ENCODE measurements at regions not wholly inside any gene's neighbourhood (a gene's known extent, or its start where the extent isn't known, plus 50 kb on each side); places are given as distances from the start of the nearest gene placed in this dataset.
"Not testable (repeated sequence)": the region's sequence is repeated elsewhere in the genome, so short reads cannot be mapped to it uniquely, and the experiment has no call there.

DNA sequence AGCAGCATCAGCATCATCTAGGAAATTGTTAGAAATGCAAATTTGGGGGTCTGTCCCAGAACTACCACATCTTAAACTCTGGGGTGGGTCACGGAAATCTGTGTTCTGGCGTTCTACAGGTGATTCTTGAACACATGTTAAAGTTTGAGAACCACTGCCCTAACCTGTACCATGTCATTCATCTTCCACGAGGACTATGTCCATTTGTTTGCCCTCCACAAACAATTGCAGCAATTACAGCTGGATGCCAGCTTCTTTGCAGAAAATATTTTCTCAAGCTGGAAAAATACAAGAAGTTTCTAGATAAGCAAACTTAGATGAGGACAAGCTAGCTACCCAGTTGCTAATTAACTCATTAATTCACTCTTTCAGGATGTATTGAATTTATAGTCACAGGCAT, 54.1 kb downstream of the MAFB start:
- no peak for DNase-seq

DNA sequence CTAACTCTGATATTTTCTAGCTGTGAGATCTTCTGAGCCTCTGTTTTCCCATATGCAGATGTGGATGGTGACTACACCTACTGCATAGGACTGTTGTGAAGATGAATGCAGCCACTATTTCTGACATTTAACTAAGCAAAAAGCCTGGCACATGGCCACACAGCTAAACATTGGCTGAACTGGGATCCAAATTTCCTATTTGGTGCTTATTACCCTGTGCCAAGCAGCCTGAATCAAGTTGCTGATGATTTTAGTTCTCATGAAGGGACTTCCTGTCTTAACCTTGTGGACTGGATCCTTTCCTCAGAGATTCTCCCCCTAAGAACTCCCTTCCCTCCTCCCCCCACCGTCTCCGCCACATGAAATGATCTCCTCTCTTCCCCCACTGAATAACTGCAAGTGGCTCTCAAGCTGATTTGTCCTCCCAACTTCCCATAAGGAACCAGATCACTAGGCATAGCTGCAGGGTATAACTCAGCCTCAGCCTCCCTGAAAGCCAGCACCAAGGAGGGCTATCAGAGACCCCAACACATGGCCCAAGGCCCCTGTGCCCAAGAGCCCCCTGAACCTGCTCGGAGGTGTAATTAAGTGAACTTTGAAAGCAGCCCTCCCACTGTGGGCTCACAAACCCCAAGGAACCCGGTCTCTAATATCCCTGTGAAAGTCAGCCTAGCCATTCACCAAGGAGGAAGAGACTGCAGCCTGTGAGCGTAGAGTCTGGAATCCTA, 55.7 kb downstream of the MAFB start:
- DNase-seq: no peak

DNA sequence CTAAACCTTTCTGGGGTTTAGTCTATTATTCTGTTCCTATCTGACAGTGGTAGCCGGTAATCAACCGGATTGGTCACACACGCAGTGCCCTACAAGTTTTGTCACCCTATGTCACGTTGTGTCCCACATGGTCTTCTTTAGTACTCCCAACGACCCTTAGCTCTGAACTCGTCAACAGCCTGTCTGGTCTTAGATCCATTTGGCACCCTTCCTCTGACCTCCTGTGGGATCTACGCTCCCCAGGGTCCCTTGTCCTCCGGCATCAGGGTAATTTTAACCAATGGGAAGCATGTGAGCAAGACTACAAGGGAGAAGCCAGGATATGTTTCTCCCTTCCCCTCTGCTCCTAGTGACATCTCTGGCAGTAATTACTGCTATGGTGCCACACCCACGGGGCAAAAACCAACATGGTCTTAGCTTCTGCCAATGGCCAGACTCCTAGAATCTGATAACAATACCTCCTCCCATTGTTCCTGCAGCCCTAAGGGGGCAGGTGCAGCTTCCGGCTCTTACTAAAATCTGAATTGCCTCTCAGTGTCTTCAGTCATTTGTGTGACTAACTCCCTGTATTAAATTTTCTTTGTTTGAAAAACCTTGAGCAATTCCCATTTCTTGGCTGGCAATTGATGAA, 56.6 kb downstream of the MAFB start:
- DNase-seq: no peak

DNA sequence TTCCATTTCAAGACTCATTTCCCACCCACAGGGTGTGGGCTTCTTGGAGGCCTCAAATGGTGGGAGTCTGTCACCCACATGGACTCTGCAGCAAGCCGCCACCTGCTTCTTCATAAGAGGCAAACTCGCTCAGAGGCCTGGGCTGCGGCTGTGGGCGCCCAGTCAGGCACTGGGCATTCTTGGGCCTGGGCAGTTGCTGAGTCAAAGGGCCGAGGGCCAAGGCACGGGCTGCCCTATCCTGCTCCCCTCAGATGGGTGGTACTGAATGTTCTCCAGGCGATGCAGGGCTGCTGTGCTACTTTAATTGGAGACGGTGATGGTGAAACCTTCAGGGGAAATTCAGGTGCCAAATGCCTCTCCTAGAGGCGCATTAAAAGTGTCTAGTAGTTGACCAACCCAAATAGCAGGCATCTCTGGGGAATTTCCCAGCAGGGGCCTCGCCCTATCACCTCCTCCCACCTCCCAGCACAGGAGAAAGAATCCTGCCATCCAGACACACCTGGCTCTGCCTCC, 57.9 kb downstream of the MAFB start:
- no peak for DNase-seq

DNA sequence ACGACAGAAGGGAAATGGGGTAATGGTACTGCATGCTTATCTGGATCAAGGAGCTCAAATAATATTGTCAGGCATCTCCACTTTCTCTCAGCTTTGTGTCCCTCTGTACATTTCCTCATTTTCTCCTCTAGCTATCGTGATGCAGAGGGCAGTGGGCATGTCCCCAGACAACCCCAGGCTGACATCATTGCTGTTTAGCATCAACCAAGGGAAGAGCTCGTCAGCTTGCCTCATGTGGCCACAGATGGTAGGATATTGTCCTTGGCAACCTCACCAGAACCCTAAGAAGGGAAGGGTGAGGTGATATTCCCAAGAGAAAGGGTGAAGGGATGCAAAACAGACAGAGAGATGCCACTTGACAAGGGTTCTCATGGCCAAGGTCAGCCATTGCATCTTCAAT, 58.3 kb downstream of the MAFB start:
- DNase-seq: no peak

DNA sequence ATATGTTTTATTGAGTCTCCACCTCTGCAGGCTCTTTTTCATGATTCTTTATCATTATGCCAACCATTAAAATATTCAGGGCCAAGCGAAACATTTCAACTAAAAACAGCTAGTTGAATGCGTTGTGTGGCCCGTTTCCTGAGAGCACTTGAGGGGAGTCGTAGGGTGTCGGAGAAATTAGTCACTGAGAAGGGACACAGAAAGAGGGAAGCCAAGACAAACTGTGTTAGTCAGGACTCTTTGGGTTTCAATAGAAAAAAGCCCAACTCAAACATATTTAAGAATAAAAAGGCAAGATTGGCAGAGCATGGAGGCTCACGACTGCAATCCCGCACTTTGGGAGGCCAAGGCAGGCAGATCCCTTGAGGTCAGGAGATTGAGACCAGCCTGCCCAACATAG, 58.9 kb downstream of the MAFB start:
- DNase-seq: no peak

DNA sequence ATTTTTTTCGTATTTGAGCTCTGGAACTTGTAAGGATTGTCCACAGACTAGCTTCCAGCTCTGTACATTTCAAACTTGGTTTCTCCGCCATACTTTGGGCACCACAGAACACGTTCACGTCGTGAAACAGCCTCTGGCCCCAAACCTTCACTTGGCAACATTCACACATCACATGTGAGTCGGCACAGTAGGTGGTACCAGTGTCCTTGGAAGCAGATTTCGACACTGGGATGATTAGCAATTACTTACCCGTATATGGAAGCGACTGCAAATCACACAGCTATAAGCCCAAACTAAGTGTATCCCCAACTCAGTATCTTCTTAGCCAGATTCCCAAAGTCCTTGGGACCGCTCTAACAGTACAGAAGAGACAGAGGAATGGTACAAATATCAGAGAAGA, 60.2 kb downstream of the MAFB start:
- DNase-seq: no peak

DNA sequence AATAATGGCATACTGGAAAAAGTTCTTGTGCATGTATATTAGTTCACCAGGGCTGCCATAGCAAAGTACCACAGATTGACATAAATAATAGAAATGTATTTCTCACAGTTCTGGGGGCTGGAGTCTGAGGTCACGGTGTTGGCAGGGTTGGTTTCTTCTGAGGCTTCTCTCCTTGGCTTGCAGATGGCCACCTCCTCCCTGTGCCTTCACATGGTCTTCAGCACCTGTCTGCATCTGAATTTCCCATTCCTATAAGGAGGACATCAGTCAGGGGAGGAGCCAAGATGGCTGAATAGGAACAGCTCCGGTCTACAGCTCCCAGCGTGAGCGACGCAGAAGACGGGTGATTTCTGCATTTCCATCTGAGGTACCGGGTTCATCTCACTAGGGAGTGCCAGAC, 70.0 kb downstream of the MAFB start:
- DNase-seq: not testable (repeated sequence)

DNA sequence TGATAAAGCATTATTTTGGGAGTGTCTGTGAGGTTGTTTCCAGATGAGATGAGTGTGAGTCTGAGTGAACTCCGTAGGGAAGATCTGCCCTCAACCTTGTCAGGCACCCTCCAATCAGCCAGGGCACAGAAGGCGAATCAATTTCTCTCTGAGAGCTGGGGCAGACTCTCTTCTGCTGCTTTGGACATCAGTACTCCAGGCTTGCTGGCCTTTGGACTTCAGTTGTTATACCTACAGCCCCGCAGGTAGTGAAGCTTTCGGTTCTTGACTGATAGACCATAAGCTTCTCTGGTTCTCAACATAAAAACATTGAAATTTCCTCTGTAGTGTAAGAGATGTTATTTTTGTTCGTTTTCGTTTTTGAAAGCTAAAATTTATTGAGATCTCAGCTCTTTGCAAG, 71.4 kb downstream of the MAFB start:
- no peak for DNase-seq

DNA sequence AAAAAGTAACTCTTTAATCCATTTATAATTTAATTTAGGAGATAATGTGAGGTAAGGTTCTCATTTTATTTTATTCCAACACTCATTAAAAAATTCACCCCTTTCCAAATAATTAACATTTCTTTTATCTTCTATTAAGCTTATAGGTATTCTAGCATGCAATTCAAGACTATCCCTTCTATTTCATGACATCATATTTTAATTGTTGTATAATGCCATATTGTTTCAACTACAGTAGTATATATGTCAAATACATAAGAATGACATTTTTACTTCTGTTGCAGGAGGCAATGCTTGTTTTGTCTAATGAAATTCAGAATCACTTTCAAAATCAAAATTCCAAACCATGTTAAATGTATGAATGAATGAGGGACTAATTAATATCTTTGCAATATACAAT, 76.2 kb downstream of the MAFB start:
- DNase-seq: no peak

DNA sequence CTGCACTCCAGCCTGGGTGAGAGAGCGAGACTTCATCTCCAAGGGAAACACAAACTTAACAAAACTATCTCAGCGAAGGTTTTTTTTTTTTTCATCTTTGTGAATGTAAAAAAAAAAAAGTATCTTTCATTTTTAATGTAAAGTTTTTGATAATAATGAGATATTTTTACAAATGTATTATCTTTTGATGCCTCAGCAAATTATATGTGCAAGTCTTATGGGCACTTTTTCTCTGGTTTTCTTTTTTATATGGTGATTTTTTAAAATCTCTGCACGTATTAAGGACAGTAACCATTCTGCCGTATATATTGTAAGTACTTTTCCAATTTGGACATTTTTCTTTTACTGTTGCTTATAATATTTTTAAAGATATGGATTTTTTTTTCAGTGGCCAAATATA, 76.8 kb downstream of the MAFB start:
- DNase-seq: no peak

DNA sequence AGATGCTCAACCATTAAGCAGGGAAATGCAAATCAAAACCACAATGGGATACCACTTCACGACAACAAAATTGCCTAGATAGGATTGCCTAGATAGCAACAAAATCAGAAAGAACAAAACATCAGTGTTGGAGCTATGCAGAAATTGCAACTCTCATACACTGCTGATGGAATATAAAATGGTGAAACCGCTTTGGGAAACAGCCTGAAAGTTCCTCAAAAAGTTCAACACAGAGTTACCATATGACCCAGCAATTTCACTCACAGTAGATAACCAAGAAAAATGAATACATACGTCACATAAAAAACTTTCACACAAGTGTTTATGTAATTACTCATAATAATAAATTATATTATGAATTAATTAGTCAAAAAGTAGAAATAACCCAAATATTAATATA, 78.3 kb downstream of the MAFB start:
- no peak for DNase-seq

DNA sequence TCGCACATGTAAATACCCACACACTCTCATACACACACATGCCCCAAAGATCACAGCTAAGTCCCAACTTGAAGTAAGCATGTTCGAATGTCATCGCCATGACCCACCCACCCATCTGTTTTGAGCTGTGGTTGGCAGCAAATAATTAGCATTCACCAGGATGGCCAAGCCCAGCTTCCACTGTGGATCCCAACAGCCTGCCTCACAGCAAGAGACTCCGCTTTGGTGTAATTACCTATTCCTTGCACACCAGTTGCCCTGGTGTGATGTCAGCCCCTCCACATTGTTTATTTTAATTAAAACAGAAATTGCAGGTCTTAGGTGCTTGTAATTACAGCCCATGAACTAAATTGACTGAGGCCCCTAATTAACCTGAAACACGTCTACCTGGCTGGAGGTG, 81.1 kb downstream of the MAFB start:
- no peak for DNase-seq

DNA sequence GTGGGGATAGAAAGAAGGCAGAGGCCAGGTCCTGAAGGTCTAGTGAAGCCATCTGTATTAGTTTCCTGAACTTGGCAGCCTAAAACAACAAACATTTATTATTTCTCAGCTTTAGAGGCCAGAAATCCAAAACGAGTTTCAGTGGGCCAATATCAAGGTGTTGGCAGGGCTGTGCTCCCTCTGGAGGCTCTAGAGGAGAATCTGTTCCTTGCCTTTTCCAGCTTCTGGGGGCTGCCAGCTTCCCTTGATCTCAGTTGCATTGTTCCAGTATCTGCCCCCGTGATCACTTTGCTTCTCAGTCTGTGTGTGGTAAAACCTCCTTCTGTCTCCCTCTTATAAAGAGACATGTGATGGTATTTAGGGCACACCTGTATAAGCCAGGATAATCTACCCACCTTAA, 82.4 kb downstream of the MAFB start:
- DNase-seq: no peak

DNA sequence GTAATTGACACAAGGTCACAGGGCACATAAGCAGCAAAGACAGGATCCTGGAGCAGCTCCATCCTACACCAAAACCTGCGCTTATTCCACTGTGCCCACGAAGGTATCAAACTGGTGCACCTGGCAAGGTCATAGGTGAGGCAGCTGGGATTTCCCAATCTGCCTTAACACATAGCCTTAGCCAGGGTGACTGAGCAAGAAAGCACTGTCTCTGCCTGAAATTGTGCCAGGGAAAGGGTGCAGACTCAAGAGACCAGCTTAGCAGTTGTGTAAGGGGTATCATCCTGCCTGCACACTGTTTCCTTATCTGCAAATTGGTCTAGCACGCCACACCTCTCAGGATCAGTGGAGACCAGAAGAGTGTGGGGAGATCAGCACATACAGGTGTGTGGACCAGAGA, 82.8 kb downstream of the MAFB start:
- no peak for DNase-seq

DNA sequence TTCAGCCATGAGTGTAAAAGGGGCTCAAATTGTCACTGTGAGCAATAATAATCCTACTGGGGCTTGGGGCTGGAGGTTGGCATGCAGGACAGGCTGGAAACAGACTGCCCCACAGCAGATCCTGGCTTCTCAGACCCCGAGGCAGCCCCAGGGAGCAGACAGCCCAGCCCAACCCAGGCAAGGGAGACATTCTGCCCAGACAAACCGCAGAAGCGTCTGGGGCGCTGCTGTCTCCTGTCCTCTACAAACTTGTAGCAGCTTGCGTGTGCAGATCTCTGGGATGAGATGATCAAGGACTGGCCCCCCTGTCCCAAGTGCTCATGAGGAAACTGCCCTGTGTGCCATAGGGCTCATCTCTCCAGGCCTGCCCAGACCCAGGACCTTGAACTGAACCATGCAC, 84.6 kb downstream of the MAFB start:
- no peak for DNase-seq

DNA sequence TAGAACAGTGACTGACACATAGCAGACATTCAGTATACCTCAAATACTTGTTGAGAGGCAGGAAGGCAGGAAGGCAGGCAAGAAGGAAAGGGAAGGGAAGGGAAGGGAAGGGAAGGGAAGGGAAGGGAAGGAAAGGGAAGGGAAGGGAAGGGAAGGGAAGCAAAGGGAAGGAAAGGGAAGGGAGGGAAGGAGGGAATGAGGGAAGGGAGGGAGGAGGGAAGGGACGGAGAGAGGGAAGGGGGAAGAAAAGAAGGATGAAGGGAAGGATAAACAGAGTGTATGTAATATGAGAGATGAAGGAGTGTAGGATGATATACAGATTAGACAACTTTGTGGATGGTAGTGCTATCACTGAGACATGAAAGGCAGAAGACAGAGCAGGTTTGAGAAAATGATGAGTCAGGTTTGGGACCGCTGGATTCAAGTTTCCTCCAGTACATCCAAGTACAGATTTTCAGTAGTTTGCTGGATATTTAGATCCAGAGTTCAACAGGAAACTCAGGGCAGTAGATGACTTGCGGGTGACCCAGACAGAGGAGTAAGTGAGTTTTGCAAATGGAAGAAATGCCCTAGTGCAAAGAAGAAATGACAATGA, 85.9 kb downstream of the MAFB start:
- no peak for DNase-seq

DNA sequence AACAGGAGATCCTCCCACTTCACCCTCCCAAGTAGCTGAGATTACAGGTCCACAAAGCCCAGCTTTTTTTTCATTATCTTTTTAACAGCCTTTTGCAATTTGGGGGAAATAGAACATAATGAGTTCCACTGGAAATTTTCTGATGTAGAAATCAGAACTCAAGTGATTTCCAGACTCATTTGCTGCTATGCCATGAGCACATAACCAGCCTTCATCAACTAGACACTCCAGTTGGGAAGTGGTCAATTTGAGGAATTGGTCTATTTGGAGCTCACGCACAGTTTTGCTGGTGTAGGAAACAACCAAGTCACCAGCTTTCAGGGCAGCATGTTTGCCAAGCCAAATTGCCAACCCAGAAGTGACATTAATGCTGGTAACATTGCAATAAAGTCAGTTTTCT, 86.7 kb downstream of the MAFB start:
- DNase-seq: no peak

DNA sequence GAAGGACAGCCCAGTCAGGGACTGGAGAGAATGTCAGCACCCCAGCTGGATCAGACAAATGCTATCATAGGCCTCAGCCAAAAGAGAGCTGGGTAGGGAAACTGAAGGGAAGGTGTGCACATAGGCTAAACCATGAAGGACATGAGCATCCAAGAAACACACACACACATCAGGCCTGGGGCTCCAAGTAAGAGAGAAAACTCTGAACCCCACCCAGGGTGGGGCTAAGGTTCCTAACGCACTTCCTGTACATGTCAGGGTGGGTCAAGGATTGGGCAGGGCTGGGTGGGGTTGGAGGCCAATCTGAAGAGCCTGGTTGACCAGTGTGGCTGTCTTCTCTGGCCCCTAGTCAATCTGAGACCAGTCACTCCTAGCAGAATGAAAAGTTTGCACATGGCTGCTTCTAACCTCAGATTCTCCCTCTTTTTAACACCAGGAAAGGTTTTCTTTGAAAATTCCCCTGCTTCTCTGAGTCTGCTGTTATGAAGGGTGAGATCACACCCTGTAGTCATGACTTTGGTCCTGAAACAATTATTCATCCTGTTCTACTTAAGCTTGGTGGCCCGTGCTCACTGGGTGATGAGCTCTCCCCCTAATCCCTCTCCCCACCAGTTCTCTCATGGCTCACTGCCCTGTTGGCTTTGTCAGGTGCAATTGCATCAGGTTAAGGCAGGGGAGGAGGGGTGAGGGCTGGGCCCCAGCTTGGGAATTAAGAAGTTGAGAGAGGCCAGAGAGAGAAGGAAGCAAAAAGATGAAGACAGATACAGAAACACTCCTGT, 88.4 kb downstream of the MAFB start:
- DNase-seq: no peak

DNA sequence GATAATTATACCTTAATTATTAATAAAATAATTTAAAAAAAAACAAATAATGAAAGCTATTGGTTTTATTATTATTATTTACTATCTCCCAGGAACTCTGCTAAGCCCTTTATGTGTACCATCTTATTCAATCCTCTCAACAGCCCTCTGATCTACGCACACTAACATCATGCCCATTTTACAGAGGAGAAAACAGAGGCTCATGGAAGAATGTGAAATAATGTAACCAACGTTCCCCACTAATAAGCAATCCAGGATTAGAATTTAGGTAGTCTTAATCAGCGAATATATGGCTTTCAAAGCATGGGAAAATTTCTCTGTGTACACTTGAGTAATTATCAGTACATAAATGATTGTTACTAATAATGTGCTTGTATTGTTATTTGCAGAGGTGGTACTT, 89.0 kb downstream of the MAFB start:
- no peak for DNase-seq

DNA sequence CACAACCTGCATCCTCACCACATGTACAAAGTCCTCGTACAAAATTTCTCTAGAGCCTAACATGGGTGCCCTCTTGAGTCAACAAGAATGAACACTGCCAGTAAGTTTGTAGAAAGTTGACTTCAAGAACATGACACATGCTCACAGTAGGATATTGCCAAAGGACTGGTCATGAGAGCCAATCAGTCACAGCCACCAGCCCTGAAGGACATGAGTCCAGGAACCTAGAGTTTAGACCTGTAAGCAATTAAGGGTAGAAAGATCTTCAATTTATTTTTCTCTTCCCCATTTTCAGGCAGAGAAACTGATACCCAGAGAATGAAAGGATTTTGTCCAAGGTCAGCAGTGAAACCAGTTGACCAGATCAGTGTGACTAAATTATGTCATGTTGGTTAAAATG, 96.1 kb downstream of the MAFB start:
- no peak for DNase-seq

DNA sequence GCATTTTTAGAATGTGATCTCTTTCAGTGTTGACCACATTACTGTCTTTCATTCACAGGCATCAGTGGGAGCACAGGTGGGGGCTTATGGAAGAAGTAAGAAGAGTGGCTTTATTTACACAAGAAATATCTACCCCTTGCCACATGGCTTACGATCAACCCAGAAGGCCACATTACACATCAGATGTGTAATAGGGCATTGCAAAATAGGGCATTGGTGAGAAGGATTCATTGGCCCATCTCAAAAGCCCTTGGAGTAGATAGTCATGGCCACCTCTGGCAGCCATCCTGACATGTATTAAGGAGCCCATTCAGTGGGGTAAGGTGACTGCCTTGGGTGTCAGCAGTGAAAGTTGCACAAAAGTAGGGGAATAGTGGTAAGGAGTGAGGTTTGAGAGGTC, 97.5 kb downstream of the MAFB start:
- DNase-seq: no peak

DNA sequence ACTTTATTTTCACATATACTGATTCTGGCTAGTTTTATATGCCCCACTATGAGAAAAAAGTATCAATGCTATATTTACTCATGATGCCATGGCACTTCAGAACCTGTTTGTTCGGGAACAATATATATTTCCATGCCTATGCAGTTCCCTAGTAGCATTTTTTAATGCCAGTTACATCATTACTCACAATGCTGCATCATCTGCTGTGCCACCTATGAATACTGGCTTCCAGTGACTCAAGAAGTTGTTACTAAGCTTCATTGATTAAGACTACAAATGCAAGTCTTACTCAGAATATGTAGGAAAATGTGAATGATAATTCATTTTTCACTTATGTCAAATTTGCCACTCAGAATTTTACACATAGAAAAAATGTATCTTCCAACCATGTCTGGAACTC, 97.9 kb downstream of the MAFB start:
- no peak for DNase-seq

DNA sequence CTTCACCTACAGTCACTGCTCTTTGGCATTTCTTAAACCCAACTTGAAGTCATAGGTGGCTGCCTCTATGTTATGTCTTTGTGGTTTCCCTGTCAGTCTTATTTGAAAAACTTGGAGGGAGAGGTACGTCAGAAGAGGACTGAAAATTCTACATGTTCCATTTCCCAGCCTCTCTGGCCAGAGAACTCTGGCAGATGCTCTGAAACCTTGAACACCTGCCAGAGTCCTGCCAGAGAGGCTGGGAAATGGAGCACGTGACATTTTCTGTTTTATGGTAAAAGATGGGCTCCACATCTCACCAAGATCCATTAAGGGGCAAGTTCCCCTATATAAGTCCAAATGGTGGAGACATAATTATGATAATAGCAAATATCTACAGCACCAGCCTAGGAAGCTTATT, 99.5 kb downstream of the MAFB start:
- no peak for DNase-seq

All from right forelimb (tissue), 1 donor.